ENCODE measurements at regions not wholly inside any gene's neighbourhood (a gene's known extent, or its start where the extent isn't known, plus 50 kb on each side); places are given as distances from the start of the nearest gene placed in this dataset.
"Not testable (repeated sequence)": the region's sequence is repeated elsewhere in the genome, so short reads cannot be mapped to it uniquely, and the experiment has no call there.

DNA sequence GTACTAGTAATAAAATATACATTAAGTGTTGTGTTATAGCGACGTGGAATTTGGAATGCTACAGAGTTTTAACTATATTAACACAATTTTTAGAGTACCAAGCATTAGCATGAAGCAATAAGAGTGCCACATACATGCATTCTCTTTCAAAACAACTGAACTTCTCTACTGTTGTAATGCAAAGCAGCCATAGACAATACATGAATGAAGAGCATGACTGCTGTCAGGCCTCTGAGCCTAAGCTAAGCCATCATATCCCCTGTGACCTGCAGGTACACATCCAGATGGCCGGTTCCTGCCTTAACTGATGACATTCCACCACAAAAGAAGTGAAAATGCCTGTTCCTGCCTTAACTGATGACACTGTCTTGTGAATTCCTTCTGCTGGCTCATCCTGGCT is 216.2 kb upstream of the ANXA10 start:
- TF ChIP-seq, protein P1, sequence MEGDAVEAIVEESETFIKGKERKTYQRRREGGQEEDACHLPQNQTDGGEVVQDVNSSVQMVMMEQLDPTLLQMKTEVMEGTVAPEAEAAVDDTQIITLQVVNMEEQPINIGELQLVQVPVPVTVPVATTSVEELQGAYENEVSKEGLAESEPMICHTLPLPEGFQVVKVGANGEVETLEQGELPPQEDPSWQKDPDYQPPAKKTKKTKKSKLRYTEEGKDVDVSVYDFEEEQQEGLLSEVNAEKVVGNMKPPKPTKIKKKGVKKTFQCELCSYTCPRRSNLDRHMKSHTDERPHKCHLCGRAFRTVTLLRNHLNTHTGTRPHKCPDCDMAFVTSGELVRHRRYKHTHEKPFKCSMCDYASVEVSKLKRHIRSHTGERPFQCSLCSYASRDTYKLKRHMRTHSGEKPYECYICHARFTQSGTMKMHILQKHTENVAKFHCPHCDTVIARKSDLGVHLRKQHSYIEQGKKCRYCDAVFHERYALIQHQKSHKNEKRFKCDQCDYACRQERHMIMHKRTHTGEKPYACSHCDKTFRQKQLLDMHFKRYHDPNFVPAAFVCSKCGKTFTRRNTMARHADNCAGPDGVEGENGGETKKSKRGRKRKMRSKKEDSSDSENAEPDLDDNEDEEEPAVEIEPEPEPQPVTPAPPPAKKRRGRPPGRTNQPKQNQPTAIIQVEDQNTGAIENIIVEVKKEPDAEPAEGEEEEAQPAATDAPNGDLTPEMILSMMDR (IDR thresholded peaks at IDR 0.05): not testable (repeated sequence)
- TF ChIP-seq POLR2AphosphoS5 (IDR thresholded peaks at IDR 0.05); POLR2A (IDR thresholded peaks at IDR 0.05; ENCODE audit: low read depth): not testable (repeated sequence)
